Esophagus squamous epithelium (tissue), 4 donors: ENCODE measurements at regions not wholly inside any gene's neighbourhood (a gene's known extent, or its start where the extent isn't known, plus 50 kb on each side); places are given as distances from the start of the nearest gene placed in this dataset.

Experiments
- POLR2A ChIP-seq, 4 donors: fragments of 450-650 bp; IDR thresholded peaks; one replicate each; pipeline ENCODE4 v1.6.1; 2017; ENCODE audit warnings: antibody characterized with exemption in 4 of 4, mild to moderate bottlenecking in 4 of 4, moderate library complexity in 3 of 4
- TF ChIP-seq, protein P1 (sequence below), 6 experiments: fragments of 450-650 bp in 4 of 6; fragments of 200-600 bp in 2 of 6; sonication (generic) in 2 of 6; IDR thresholded peaks; one replicate each; pipeline ENCODE4 v1.5.1; 2016 to 2019; ENCODE audit warnings: antibody characterized with exemption in 6 of 6, mild to moderate bottlenecking in 4 of 6, moderate library complexity in 4 of 6

DNA sequence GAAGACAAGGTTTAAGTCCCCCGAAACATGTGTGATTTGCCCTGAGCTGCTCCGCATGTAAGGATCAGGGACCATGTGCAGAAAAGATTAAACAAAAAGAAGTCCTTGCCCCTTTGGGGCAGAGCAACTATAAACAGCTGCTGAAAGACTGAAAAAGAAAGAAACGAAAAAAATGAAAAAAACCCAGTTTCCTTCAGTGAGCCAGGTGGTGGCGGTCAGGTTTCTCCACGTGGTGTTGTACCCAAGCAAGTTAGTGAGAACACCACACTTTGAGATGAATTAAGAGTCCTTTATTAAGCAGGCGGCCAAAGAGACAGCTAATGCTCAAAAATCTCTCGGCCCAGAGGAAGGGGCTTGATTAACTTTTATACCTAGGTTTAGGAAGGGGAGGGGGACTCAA lies 404.9 kb upstream of the SYT4 start:
- TF ChIP-seq, protein P1, sequence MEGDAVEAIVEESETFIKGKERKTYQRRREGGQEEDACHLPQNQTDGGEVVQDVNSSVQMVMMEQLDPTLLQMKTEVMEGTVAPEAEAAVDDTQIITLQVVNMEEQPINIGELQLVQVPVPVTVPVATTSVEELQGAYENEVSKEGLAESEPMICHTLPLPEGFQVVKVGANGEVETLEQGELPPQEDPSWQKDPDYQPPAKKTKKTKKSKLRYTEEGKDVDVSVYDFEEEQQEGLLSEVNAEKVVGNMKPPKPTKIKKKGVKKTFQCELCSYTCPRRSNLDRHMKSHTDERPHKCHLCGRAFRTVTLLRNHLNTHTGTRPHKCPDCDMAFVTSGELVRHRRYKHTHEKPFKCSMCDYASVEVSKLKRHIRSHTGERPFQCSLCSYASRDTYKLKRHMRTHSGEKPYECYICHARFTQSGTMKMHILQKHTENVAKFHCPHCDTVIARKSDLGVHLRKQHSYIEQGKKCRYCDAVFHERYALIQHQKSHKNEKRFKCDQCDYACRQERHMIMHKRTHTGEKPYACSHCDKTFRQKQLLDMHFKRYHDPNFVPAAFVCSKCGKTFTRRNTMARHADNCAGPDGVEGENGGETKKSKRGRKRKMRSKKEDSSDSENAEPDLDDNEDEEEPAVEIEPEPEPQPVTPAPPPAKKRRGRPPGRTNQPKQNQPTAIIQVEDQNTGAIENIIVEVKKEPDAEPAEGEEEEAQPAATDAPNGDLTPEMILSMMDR (IDR thresholded peaks at IDR 0.05): no peak
- no peak for TF ChIP-seq POLR2A (IDR thresholded peaks at IDR 0.05)
